ENCODE measurements at regions not wholly inside any gene's neighbourhood (a gene's known extent, or its start where the extent isn't known, plus 50 kb on each side); places are given as distances from the start of the nearest gene placed in this dataset.

DNA sequence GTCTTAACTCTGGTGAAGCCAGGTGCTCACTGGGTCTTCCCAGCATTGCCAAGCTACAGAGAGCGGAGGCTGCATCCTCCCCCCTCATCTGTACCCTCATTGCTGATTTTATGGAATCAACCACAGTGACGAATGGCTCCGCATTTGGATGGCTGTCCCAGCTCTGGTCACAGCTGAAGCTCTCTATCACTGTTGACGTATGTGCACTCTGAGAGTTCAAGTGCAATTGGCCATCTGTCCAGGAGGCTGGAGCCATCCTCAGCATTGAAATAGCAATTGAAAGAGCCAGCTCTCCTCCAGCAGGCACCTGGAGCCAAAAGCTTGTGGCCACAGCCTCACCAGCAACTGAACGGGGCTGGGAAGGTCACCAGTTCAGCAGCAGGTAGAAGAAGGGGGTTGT, 494.1 kb downstream of the TMEM114 start:
- TF ChIP-seq TEAD4 (IDR thresholded peaks at IDR 0.05; ENCODE audit: low read depth, low read length): no peak
- TF ChIP-seq POLR2A (IDR thresholded peaks at IDR 0.05; ENCODE audit: control extremely low read depth in 1 of 2, low read depth in 2 of 2, low read length in 2 of 2): no peak
- TF ChIP-seq KDM1A (IDR thresholded peaks at IDR 0.05; ENCODE audit: borderline replicate concordance, low read length): no peak
